Muscle of arm (tissue), 1 donor: ENCODE measurements at regions not wholly inside any gene's neighbourhood (a gene's known extent, or its start where the extent isn't known, plus 50 kb on each side); places are given as distances from the start of the nearest gene placed in this dataset.
"Not testable (repeated sequence)": the region's sequence is repeated elsewhere in the genome, so short reads cannot be mapped to it uniquely, and the experiment has no call there.

ENCODE experiments used
- DNase-seq: peaks from one replicate; pipeline ENCODE4 v3.0.0-alpha.2; 2013

DNA sequence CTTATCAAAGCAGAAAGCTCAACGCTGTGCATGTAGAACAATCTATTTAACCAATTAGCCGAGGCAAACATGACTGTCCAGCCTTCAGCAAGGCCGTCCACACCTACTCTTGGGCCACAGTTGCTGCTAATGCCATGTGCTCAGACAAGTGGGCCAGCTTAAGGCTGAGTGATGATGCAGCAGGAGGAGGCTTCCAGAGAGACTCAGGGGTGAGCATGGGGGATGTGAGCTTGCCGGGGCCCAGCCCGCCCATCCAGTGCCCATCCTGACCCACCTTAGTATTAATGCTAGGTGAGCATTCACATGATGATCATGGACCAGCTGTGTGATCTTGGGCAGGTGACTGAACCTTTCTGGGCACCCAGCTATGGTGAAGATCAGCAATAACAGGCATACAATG is 150.1 kb downstream of the TPRA1 start:
- DNase-seq, result no peak

DNA sequence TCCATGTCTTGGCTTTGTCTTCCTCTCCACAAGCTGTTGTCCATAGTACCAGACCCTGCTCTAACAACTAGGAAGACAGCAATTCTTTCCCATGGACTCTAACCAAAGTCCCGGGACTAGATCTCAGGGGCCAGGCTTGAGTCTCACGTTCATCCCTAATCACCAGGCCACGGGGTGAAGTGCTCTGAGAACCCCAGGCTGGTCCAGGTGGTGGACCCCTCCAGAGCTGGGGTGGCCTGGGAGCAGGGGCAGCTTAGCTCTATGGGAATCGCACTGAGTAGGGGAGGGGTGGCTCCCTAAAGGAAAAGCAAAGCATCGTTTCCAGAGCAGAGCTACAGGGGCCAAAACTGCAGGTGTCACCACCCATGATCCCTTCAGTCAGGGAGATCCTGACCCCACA is 150.9 kb downstream of the TPRA1 start:
- DNase-seq, result no peak

GRCh38 chr3:127438951-127439350 is 151.1 kb upstream of the PRR20G start:
- no peak for DNase-seq

DNA sequence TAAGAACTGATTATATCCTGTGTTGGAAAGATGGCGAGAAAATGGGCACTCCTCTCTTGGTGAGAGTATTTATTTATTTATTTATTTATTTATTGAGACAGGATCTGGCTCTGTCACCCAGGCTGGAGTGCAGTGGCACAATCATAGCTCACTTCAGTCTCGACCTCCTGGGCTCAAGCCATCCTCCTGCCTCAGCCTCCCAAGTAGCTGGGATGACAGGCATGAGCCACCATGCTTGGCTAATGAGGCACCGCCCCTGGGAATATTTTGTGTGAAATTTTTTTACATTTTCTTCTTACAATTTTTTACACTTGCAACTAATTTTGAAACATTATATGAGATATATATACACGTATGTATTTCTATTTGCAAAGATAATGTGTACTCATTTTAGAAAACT is 150.5 kb upstream of the PRR20G start:
- DNase-seq, result no peak

DNA sequence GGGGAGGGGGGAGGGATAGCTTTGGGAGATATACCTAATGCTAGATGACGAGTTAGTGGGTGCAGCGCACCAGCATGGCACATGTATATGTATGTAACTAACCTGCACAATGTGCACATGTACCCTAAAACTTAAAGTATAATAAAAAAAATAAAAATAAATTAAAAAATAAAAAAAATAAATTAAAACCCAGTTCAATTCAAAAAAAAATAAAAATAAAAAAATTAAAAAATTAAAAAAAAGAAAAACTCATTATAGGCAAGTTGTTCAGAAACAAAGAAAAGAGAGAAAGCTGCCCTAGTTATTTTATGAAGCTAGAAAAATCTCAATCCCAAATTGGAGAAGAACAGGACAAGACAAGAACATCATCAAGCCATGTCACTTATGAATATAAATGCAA is 147.5 kb upstream of the PRR20G start:
- not testable (repeated sequence) for DNase-seq

- DNase-seq, result no peak
These were observed 143.2 kb upstream of the PRR20G start for GRCh38 chr3:127431066-127431465.

DNA sequence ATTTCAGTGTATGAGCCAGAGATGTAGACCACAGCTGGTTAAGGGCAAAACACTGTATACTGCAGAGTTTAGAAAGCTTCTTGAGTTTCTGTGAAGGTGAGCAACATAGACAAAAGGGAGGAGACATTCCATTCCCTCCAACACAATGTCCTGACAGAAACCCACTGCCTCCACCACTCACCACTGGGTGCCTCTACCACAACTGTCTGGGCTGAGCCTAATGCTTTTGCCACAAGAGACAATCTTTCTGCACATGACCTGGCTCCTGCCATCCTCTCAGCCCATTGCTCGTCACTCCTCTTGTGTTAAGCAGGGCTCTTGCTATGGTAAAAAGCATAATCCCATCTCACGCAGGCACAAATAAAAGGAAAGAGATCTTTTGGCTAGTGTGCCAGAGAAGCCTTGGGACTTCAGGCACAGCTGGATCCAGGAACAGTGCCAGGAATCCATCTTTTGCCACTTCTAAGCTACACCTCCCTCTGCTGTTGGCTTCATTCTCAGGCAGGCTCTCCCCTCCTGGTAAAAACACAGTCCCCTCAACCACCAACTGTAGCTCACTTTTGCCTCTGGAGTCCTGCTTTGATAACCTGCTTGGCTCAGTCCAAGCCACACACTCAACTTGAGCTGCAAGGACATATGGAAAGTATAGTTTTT is 140.6 kb upstream of the PRR20G start:
- DNase-seq, result peak; percentile 28

DNA sequence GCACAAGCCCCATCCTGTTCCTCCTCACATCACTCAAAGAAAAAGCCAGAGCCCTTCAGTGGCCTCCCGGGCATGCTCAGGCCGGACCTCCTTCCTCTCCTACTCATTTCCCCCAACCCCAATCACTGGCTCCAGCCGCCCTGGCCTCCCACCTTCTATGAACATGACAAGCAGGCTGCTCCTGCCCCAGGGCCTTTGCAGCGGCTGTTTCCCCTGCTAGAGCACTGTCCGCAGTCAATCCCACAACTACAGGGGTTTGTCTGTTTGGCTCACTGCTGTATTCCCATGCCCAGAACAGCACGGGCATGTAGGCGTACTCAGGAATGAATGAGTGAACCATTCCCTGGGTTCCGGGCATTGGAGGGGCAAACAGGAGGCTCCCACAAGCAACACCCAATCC is 139.8 kb upstream of the PRR20G start:
- DNase-seq, result no peak

GRCh38 chr3:127427156-127427555 is 139.3 kb upstream of the PRR20G start:
- DNase-seq, result no peak

DNA sequence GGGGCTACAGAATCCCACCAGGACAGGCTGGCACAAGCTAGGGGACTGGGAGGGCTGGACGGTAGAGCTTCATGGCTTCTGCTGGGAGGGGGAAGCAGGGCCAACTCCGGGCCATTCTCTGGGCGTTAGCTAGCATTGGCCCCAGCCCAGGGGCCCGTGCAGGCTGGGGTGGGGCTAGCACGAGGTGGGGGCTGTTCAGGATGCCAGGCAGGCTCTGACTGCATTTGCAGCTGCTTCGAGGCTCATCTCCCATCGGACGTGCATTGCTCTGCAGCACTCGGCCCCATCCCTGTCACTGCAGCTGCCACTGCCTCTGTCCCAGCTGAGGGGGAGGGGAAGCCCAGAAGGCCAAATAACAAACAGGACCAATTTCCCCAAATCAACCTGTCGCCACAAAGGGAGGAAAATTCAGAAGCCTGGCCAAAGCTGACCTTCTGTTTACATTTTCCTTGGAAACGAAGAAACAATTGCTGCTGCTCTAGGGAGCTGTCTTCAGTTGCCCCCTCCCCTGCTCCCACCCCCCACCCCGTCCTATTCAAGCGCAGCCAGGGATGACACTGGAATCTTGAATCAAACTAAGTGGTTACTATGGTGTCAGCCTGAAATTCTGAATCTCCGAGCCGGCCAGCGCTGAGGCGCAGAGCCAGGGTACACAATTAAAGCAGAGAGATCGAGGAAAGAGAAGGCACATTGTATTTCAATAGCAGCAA is 138.8 kb upstream of the PRR20G start:
- DNase-seq, result peak; percentile 73

DNA sequence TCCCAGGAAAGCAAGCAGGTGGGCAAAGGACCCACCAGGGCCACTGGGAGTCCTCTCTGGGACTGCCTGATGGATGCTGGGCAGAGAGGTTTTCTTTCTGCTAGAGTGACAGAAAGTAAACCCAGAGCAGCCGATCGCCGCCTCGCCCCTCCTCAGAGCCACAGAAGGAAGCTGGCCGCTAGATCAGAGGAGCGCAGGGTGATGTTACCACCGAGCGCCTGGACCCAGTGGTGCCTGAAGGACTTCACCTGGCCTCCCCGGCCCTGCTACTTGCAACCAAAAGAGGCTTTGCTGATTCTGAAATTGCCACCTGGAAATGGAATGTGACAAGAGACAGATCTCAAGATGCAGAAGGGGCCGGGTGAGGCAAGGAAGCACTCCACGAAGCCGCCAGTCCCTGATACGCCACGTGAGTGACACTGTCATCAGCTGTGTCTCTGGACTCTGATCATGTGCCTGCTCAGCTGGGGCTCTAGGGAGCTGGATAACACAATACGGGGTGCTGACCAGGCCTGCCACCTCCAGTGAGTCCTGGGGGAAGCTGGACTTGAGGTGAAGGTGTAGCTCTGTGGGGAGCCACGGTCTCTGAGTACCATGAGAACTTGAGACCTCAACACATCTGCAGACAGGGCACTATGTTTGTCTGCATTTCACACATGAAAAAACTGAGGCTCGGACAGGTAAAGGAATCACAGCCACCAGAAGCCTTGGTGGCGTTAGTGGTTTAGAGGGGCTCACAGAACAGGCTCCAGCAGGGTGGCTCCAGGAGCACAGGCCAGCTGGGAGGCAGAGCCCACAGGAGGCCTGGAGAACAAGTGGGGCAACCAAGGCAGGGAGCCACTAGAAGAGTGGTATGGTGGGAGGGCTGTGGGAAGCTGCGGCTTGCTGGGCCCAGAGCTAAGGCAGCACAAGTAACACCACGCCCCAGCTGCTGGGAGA is 137.9 kb upstream of the PRR20G start:
- no peak for DNase-seq

DNA sequence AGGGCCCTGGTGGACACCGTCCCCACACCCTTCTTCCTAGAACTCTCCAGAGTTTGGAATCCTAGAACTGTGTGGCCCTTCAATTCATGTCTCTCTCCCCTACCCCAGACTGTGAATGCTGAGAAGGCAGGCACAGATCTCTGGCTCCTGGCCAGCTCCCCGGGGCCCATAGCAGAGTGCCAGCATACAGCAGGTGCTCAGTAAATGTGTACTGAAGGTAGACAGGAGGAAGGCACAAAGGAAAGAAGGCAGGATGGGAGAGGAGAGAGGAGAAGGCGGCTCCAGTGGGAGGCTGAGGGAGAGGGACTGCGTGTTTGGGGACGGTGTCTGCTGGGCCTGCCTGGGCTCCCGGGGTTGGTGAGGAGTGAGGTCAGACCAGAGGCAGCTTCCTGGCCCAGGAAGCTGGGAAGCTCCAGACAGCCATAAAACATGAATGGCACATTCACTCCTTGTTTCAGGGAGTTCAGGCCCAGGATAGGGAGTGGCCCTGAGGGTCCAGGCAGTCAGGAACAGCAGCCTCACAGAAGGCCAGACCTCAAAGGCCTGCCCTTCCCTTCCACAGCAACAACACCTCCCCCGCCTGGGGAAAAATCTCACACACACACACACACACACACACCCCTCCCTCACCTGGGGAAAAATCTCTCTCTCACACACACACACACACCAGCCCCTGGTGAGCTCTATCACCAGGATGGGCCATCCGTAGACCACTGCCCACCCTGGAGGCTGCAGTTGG is 137.1 kb upstream of the PRR20G start:
- DNase-seq, result no peak

GRCh38 chr3:127423856-127424765 is 136.3 kb upstream of the PRR20G start:
- no peak for DNase-seq

GRCh38 chr3:127422663-127423375 is 135.0 kb upstream of the PRR20G start:
- no peak for DNase-seq

DNA sequence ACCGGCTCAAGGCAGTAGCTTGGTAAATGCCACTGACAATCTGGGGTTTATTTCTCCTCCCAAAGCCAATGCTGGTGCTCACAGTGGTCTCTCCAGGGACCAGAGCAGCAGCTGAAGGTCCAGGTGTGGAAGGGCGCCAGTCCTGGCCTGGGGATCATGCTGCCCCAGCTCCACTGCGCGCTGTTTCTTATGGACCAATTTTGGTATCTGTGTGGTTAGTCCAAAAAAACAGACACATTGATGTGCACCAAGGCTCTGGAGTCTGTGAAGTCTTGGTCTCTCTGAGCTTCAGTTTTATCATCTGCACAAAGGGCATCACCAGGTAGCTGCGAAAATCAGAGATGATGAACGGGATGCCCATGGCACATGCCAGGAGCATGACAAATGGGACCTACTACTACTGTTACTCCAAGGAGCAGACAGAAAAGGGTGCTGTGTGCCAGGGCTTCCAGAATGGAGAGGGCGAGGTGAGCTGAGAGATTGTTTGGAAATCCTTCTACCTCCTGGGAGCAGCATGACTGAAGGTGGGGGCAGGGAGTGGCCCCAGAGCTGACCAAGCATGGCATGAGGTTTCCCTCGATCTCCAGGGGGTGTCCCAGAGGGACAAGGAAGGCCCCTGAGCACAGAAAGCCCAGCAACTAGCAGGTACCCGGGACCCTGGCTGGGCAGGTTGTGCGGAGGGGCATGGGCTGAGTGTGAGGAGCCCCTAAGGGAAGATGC is 134.3 kb upstream of the PRR20G start:
- DNase-seq, result no peak

DNA sequence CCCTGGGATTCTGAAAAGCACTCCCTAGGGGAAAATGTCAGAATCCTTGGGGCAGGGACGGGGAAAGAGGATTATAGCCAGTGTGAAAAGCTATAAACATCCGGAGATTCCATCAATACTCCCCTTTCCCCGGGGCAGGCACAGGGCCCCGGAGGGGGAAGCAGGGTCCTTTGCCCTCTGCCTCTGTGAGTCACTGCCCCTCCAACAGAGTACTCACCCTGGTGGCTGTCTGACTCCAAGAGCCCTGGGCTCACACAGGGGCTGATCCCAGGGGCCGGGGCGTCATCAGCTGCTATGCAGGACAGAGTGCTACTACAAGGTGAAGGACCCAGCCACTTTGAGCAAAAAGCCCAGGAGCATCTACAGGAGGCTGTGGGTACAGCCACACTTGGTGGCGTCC is 133.0 kb upstream of the PRR20G start:
- DNase-seq, result no peak

DNA sequence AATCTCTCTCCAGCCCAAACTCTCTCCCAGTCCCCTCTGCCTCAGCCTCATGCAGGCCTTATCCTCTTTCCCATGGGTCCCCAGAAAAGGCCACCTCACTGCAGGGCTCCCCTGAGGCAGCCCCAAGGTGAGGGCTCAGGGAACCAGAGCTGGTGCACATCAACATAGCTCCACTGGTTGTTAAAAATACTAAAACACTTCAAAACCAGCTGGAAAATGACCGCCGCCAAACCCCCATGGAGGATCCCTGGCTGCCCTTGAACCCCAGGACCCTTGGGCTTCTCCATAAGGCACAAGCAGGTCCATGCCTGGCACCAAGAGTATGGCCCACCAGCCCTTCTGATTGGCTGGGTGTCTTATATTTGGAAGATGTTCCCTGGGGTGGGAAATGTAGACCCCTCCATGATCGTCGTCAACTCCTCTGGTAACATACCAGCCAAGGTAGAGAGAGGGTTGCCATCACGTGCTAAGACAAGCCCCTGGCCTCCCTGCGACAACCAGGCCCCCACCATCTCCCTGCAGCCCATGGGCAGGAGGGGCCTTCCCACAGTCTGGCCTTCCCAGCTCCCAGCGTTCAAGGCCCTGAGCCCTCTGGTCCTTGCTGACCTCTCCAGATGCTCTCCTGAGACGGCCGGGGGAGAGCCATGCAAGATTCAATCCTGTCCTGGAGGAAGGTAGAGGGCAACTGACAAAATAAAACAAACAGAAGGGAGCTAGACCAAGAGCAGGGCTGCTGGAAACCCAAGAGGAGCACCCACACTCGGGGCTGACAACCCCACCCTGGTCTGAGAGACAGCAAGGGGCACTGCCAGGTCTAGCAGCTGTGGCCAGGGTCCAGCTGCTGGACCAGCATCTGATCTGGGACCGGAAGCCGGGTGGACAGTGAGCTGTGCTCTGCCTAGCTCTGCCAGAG is 132.1 kb upstream of the PRR20G start:
- no peak for DNase-seq

DNA sequence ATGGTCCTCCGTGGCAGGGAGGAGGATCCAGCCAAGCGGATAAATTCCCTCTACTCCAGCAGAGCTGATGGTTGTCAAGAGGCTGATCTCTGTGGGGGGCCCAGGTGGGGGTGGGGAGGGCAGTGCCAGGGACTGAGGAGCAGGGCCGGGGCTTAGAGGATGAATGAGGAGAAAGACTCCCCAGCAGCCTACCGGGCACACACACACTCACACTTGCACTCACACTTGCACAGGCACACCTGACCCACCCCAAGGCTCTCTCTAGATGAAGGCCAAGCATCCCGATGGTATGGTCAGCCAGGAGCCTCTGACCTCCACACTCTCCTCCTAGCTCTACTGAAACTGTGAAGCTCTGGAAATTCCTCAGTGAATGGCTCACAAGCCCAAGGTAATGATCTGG is 131.3 kb upstream of the PRR20G start:
- no peak for DNase-seq
